SU-DHL-6 (cell line): ENCODE measurements at regions not wholly inside any gene's neighbourhood (a gene's known extent, or its start where the extent isn't known, plus 50 kb on each side); places are given as distances from the start of the nearest gene placed in this dataset.

Experiments used
- H2AFZ ChIP-seq: fragments of 200-600 bp; sonication (generic); 2 replicates; pipeline ENCODE4 v1.6.1; 2014; ENCODE audit warnings: low read depth, mild to moderate bottlenecking, moderate library complexity, mixed read lengths, antibody characterized with exemption, low read length; ENCODE audit not compliant: severe bottlenecking
- H3F3A ChIP-seq: fragments of 200-600 bp; shearing (Covaris generic); 2 replicates; pipeline ENCODE4 v1.6.0; 2016; ENCODE audit warnings: antibody characterized with exemption, mild to moderate bottlenecking; ENCODE audit not compliant: insufficient read depth
- H3K27ac ChIP-seq: fragments of 200-600 bp; sonication (generic); 2 replicates; pipeline ENCODE4 v1.5.1; 2016; ENCODE audit warnings: low read depth, mild to moderate bottlenecking, low read length, moderate library complexity, mixed read lengths
- H3K27me3 ChIP-seq: fragments of 200-600 bp; sonication (generic), shearing (Covaris generic); 2 replicates; pipeline ENCODE4 v1.6.0; 2014; ENCODE audit warnings: mild to moderate bottlenecking, low read length
- H3K36me3 ChIP-seq: fragments of 200-600 bp; sonication (generic); 2 replicates; pipeline ENCODE4 v1.6.1; 2014; ENCODE audit warnings: mild to moderate bottlenecking, low read length, mixed read lengths
- H3K4me2 ChIP-seq: fragments of 300-600, 200-600 bp; shearing (Covaris generic), sonication (generic); 2 replicates; pipeline ENCODE4 v1.6.0; 2014; ENCODE audit warnings: low read length, low read depth, mild to moderate bottlenecking; ENCODE audit not compliant: poor library complexity, severe bottlenecking
- H3K4me3 ChIP-seq: fragments of 200-600 bp; sonication (generic); 2 replicates; pipeline ENCODE4 v1.5.1; 2014; ENCODE audit warnings: antibody characterized with exemption, low read length, mild to moderate bottlenecking, mixed read lengths; ENCODE audit not compliant: insufficient read depth, poor library complexity, severe bottlenecking
- H3K79me2 ChIP-seq: fragments of 200-600 bp; sonication (generic); 2 replicates; pipeline ENCODE4 v1.6.1; 2014; ENCODE audit warnings: mild to moderate bottlenecking, low read length, moderate library complexity; ENCODE audit not compliant: insufficient read depth
- H3K9ac ChIP-seq: fragments of 200-600 bp; sonication (generic); 2 replicates; pipeline ENCODE4 v1.7.0; 2014; ENCODE audit warnings: mild to moderate bottlenecking, low read length
- H3K9me2 ChIP-seq: fragments of 200-600 bp; sonication (generic); replicated peaks from 2 replicates; pipeline ENCODE4 v1.6.1; 2014; ENCODE audit warnings: low read length; ENCODE audit not compliant: insufficient read depth
- H3K9me3 ChIP-seq: fragments of 200-600 bp; sonication (generic); 2 replicates; pipeline ENCODE4 v1.6.1; 2014; ENCODE audit warnings: low read length, mixed read lengths; ENCODE audit not compliant: insufficient read depth
- H4K20me1 ChIP-seq: fragments of 200-600 bp; sonication (generic); 2 replicates; pipeline ENCODE4 v1.6.1; 2014; ENCODE audit warnings: low read depth, mild to moderate bottlenecking, antibody characterized with exemption, low read length, moderate library complexity, mixed read lengths
- CTCF ChIP-seq: fragments of 200-600 bp; sonication (generic); IDR thresholded peaks from one replicate; pipeline ENCODE4 v1.5.1; 2017; ENCODE audit warnings: antibody characterized with exemption, mild to moderate bottlenecking, low read length, moderate library complexity; ENCODE audit not compliant: insufficient read depth, poor library complexity, severe bottlenecking
- EZH2phosphoT487 ChIP-seq: fragments of 200-600 bp; sonication (generic), shearing (Covaris generic); conservative IDR thresholded peaks from 2 replicates; pipeline ENCODE4 v1.6.1; 2018; ENCODE audit warnings: mild to moderate bottlenecking, antibody characterized with exemption, low read length, moderate library complexity, mixed read lengths

DNA sequence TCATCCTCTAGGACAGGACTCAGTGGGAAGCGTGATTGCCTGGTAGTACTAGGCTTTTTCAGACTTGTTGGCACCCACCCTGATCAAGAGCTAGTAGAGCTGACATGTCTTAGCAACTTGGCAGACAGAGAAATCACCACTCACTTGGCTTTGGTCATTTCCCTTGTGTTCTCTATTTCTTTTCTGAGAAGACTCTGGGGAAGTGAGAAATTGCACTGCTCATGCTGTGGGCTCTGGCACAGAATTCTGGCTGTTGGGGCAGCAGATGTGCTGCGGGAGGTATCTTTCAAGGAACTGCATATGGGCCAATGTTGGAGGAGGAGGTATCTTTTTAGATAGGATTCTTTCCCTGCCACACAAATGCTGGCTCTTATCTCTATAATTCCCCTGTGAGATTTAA is 529.1 kb upstream of the MEX3C start:
- Histone ChIP-seq H4K20me1 (no peaks in the 10 kb centered on the region), H3K36me3 (no peaks in the 10 kb centered on the region), H3K9me2 (no peaks in the 10 kb centered on the region), H3K4me3 (no peak overlapping the region), H3K4me2 (no peak overlapping the region), H3F3A (no peaks in the 10 kb centered on the region), H2AFZ (no peak overlapping the region), H3K79me2 (no peaks in the 10 kb centered on the region), H3K9me3 (no peaks in the 10 kb centered on the region), H3K27me3 (no peaks in the 10 kb centered on the region), H3K9ac (no peak overlapping the region), H3K27ac (no peak overlapping the region)
- no peak for TF ChIP-seq EZH2phosphoT487
- no peak for TF ChIP-seq CTCF

- no peaks in the 10 kb centered on the region for H3K9me2 ChIP-seq
- no peak overlapping the region for H3K4me2 ChIP-seq
- no peak overlapping the region for H3K4me3 ChIP-seq
- TF ChIP-seq CTCF (no peak), EZH2phosphoT487 (no peak)
- H3F3A ChIP-seq: no peaks in the 10 kb centered on the region
- no peak overlapping the region for H2AFZ ChIP-seq
- no peaks in the 10 kb centered on the region for H3K27me3 ChIP-seq
- no peaks in the 10 kb centered on the region for H4K20me1 ChIP-seq
- no peaks in the 10 kb centered on the region for H3K36me3 ChIP-seq
- no peaks in the 10 kb centered on the region for H3K9me3 ChIP-seq
- H3K79me2 ChIP-seq: no peaks in the 10 kb centered on the region
- no peak overlapping the region for H3K27ac ChIP-seq
- H3K9ac ChIP-seq: no peak overlapping the region
Observed at GRCh38 chr18:51727780-51728179, 530.3 kb upstream of the MEX3C start.

- no peak for TF ChIP-seq CTCF
- no peak for TF ChIP-seq EZH2phosphoT487
- Histone ChIP-seq H3K9me2 (no peaks in the 10 kb centered on the region), H3K4me3 (no peak overlapping the region), H3F3A (no peaks in the 10 kb centered on the region), H3K27ac (no peak overlapping the region), H3K36me3 (no peaks in the 10 kb centered on the region), H3K9ac (no peak overlapping the region), H3K4me2 (no peak overlapping the region), H4K20me1 (no peaks in the 10 kb centered on the region), H3K9me3 (no peaks in the 10 kb centered on the region), H3K79me2 (no peaks in the 10 kb centered on the region), H2AFZ (no peak overlapping the region), H3K27me3 (no peaks in the 10 kb centered on the region)
Observed at GRCh38 chr18:51731070-51731469, 533.6 kb upstream of the MEX3C start.

GRCh38 chr18:51734576-51734975 is 537.1 kb upstream of the MEX3C start:
- Histone ChIP-seq H3K4me2 (no peak overlapping the region), H3F3A (no peaks in the 10 kb centered on the region), H3K27ac (no peak overlapping the region), H3K9me3 (no peaks in the 10 kb centered on the region), H3K36me3 (no peaks in the 10 kb centered on the region), H2AFZ (no peak overlapping the region), H3K27me3 (no peaks in the 10 kb centered on the region), H3K4me3 (no peak overlapping the region), H4K20me1 (no peaks in the 10 kb centered on the region), H3K79me2 (no peaks in the 10 kb centered on the region), H3K9ac (no peak overlapping the region), H3K9me2 (no peaks in the 10 kb centered on the region)
- TF ChIP-seq CTCF (no peak), EZH2phosphoT487 (no peak)
